Transverse colon (tissue), 4 donors: ENCODE measurements at regions not wholly inside any gene's neighbourhood (a gene's known extent, or its start where the extent isn't known, plus 50 kb on each side); places are given as distances from the start of the nearest gene placed in this dataset.

ENCODE experiments used
- DNase-seq: peaks from one replicate; pipeline ENCODE4 v3.0.0-alpha.2; 2019
- H3K27ac ChIP-seq, 4 donors: fragments of 200-600 bp; sonication (generic); 2 replicates each; pipeline ENCODE4 v1.5.1; 2016 to 2018; ENCODE audit warnings: inconsistent platforms in 4 of 4
- H3K27me3 ChIP-seq: fragments of 200-600 bp; sonication (generic); 2 replicates; pipeline ENCODE4 v1.5.1; 2017; ENCODE audit warnings: inconsistent platforms
- H3K36me3 ChIP-seq, 4 donors: fragments of 200-600 bp; sonication (generic); 2 replicates each; pipeline ENCODE4 v1.5.1; 2017 to 2019; ENCODE audit warnings: inconsistent platforms in 4 of 4
- H3K4me1 ChIP-seq, 4 donors: fragments of 200-600 bp; sonication (generic); 2 replicates each; pipeline ENCODE4 v1.5.1; 2017 to 2020; ENCODE audit warnings: inconsistent platforms in 4 of 4
- H3K4me3 ChIP-seq, 4 donors: fragments of 200-600 bp; sonication (generic); 1 replicate in 1 of 4; 2 replicates in 3 of 4; pipeline versions ENCODE4 v1.5.1 to v1.6.1; 2017 to 2019; ENCODE audit warnings: inconsistent platforms in 4 of 4
- H3K9me3 ChIP-seq, 2 donors: fragments of 200-600 bp; sonication (generic); 2 replicates each; pipeline ENCODE4 v1.5.1; 2017 to 2019; ENCODE audit warnings: inconsistent platforms in 2 of 2
- EP300 ChIP-seq: sonication (generic); formaldehyde crosslinking; IDR thresholded peaks from one replicate; pipeline ENCODE4 v1.6.1; 2017; ENCODE audit warnings: antibody characterized with exemption, low read depth
- POLR2A ChIP-seq: fragments of 450-650 bp; IDR thresholded peaks from one replicate; pipeline ENCODE4 v1.6.1; 2016; ENCODE audit warnings: antibody characterized with exemption, mild to moderate bottlenecking, moderate library complexity
- POLR2AphosphoS5 ChIP-seq, 3 donors: sonication (generic); formaldehyde crosslinking; IDR thresholded peaks; one replicate each; pipeline ENCODE4 v1.6.1; 2016; ENCODE audit warnings: antibody characterized with exemption in 3 of 3
- WGBS, 2 donors: methylation state at CpG; one replicate each; pipeline ENCODE4 v1.1.5; 2018; ENCODE audit warnings: low coverage in 1 of 2; 5-methylcytosine and 5-hydroxymethylcytosine counted together
- in situ Hi-C, 4 donors: fragments of 200-750 bp; cut with MboI; loops; one replicate each; pipeline versions ENCODE4 v1.15.0 to v1.15.1; 2017; ENCODE audit warnings: low sequenced_read_pairs in 3 of 4, low pct_ligation_motif_present in 1 of 4, low pct_unique_long_range_greater_than_20kb in 1 of 4
- intact Hi-C: fragments of 100-400 bp; cut with DNase I; formaldehyde crosslinking; loops from one replicate; pipeline ENCODE4 v1.15.1; 2023; ENCODE audit warnings: low total_unique reads
- TF ChIP-seq, protein P1 (sequence below), 5 experiments: fragments of 200-600 bp in 3 of 5; fragments of 450-650 bp in 2 of 5; sonication (generic) in 3 of 5; IDR thresholded peaks; 1 replicate in 2 of 5; 2 replicates in 3 of 5; pipeline ENCODE4 v1.5.1; 2016 to 2017; ENCODE audit warnings: antibody characterized with exemption in 5 of 5, inconsistent platforms in 3 of 5, mild to moderate bottlenecking in 2 of 5, moderate library complexity in 1 of 5

DNA sequence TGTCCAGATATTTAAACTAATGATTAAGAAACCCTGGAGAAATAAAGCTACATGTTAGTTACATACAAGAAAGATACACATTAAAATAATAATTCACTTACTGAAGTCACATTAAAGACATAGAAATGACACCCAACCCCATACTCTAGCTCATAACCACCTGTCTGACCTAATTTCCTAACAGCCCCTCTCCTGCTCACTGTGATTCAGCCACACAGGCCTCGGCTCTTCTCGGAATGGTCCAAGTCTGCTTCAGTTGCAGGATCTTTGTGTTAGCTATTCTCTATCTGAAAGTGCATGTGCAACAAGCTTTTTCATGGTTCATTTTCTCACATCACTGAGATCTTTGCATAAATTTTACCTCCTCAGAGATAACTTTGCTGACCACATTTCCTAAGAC is 209.8 kb downstream of the TM2D1 start:
- Histone ChIP-seq H3K4me1 (no peaks in the 10 kb centered on the region), H3K9me3 (no peaks in the 10 kb centered on the region), H3K27me3 (no peaks in the 10 kb centered on the region), H3K36me3 (no peaks in the 10 kb centered on the region), H3K27ac (no peak overlapping the region), H3K4me3 (no peak overlapping the region)
- no peak for TF ChIP-seq EP300
- no peak for TF ChIP-seq POLR2AphosphoS5 (IDR thresholded peaks at IDR 0.05)
- TF ChIP-seq, protein P1, sequence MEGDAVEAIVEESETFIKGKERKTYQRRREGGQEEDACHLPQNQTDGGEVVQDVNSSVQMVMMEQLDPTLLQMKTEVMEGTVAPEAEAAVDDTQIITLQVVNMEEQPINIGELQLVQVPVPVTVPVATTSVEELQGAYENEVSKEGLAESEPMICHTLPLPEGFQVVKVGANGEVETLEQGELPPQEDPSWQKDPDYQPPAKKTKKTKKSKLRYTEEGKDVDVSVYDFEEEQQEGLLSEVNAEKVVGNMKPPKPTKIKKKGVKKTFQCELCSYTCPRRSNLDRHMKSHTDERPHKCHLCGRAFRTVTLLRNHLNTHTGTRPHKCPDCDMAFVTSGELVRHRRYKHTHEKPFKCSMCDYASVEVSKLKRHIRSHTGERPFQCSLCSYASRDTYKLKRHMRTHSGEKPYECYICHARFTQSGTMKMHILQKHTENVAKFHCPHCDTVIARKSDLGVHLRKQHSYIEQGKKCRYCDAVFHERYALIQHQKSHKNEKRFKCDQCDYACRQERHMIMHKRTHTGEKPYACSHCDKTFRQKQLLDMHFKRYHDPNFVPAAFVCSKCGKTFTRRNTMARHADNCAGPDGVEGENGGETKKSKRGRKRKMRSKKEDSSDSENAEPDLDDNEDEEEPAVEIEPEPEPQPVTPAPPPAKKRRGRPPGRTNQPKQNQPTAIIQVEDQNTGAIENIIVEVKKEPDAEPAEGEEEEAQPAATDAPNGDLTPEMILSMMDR (IDR thresholded peaks at IDR 0.05), result no peak
- TF ChIP-seq POLR2A, result no peak
- in situ Hi-C loops, result no loop called here
- DNase-seq, result no peak
- intact Hi-C loops, result no loop called here
- 79 to 81% methylated on average over 2 of the region's 2 CpGs for WGBS, 2 donors
